ENCODE measurements at regions not wholly inside any gene's neighbourhood (a gene's known extent, or its start where the extent isn't known, plus 50 kb on each side); places are given as distances from the start of the nearest gene placed in this dataset.
"Not testable (repeated sequence)": the region's sequence is repeated elsewhere in the genome, so short reads cannot be mapped to it uniquely, and the experiment has no call there.

DNA sequence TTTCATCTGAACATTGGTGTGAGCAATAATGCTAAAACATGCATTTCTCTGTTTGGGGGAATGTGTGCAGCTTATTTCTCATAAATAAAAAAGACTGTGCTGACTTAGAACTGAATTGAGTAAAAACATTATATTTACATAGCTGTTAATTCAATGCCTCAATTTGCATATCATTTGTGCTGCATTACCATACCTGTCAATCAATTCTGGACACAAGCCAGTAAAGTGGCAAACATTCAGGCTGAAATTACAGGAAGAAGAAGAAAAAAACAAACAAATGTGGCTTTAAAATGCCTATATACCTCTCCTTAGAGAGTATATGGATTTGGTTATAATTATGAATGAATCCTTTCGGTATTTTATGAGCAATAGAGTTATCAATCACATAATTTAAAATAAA is 380.1 kb upstream of the GBE1 start:
- no peak for DNase-seq

- DNase-seq = no peak
Measured at GRCh38 chr3:82137861-82138260, 376.4 kb upstream of the GBE1 start.

DNA sequence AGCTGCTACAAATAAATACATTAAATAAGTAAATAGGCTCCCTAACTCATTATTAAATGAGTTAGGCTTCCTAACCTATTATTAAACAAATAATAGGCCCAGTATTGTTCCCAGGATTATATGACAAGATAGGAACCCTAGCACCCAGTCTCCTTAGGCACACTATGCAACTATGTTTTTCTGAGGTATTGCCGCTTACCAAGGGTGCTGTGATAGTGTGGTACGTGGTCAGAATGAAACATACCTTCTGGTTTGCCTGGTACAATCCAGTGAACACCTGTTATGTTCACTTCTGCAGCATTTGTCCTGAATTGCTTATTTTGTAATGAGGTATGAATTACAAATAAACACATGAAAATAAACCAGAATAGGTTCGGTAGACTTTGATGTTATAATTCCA is 375.6 kb upstream of the GBE1 start:
- DNase-seq = no peak

DNA sequence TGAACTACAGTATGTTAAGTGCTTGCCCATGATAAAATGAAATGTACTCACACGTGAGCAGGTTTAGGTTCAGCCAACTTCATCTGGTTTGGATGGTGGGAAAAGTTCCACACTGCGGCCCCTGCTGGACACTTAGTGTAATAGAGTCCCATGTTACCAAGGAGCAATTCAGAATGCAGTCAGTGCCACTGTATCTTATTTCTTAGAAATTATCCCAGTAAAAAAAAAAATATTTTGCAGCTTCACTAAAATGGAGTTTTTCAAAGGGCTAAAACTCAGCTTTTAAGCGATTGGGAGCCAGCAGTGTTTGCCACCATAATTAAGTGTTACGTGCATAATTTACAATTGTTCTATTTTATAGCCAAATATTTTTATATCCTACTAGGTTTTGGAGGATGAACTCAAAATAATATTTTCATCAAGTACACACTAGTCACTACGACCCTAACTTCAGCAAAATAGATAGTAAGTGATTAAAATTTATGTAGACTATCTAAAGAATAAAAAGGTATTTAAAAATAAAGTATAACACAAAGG is 371.7 kb upstream of the GBE1 start:
- peak; percentile 81 for DNase-seq

- DNase-seq = no peak
Measured at GRCh38 chr3:82132210-82133069, 371.0 kb upstream of the GBE1 start.

DNA sequence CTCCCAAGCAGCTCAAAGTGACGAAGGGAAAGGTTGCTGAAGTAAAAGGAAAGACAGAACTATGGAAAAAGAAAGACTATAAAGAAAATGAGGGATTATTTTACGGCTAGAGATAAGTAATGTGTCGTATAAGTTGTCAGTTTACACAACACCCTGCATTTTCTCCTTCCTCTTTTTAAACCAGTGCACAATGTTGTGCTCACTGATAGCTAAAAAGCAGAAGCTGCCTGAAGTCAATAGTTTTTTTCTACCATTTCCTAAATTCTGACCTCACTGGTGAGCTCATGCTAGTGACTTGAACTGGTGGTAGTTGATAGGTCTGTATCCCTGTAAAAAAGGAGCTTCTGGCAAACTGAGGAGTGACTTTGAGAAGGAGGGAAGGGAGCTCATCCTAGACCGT is 368.6 kb upstream of the GBE1 start:
- peak; percentile 92 for DNase-seq

DNA sequence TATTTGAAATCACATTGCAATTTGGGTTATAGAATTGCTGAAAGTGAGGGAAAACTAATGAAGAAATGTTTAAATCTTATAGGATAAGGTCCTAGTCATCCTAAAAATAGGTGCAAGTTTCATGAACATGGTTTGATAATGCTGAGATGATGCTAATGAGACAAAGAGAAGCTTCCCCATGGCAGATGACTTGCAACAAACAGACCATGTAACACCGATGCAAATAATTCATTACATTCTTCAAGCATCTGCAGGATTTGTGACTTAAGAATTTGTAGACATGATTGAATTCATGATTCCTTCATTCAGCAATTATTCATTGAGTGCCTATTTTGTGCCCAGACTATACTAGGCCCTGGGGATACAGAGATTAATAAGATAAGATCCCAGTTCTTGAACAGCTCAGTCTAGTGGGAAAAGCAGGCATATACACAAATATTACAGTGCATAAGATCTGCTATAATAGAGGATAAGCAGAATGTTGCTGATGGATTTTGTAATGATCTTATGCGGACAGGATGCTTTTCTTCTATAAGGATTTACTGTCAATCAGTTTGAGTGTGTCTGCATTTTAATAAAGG is 367.9 kb upstream of the GBE1 start:
- peak; percentile 37 for DNase-seq

DNA sequence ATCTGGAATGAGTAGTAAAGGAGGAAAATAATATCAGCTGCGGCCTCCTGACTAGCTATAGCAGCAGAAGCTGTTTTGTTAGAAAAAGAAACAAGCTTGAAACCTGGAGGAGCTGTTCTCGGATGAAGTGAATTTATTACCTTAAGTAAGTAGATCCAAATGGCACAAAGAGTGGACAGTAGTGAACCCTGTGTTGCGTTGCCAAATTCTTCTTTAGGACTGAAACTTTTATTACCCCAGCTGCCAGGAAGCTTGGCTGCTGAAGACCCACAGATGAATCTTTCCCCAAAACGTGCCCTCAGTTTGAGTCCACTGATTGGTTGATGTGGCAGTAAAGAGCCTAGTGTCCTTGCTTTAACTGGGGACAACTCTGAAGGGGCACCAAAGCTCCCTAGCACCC is 366.8 kb upstream of the GBE1 start:
- DNase-seq = no peak

DNA sequence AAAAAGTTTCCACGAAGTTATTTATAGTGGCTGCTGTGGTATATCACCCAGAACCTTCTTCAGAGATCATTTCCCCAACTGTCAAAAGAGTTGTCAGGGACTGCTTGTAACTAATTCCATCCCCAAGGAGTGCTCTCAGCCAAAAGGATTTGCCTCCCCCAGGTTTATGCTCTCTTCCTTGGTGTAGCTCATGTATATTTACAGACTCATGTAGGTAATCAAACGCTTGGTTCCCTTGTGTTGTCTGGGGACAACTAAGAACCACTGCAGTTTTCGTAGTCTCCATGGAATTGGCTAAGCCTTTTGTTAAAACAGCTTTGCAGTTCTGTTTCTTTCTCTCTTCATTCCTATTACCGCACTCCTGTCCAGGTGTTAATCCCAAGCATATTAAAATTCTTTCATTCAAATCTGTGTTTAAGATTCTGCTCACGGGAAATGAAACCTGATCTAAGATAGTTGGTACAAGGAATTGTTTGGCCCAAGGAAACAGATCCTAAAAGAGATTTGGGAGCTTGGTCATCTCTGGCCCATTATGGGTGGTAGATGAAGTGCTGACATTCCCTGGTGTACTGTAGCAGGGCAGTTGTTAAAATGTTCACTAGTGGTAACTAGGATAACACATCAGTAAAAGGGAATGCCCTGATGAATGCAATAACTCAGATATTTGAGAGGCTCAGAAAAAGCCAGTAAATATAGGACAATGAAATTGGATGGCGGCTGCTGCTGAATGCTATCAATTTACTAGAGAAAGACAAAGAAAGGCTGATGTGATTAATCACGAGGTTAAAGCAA is 361.3 kb upstream of the GBE1 start:
- DNase-seq = no peak

- no peak for DNase-seq
Measured at GRCh38 chr3:82114589-82114988, 353.1 kb upstream of the GBE1 start.

DNA sequence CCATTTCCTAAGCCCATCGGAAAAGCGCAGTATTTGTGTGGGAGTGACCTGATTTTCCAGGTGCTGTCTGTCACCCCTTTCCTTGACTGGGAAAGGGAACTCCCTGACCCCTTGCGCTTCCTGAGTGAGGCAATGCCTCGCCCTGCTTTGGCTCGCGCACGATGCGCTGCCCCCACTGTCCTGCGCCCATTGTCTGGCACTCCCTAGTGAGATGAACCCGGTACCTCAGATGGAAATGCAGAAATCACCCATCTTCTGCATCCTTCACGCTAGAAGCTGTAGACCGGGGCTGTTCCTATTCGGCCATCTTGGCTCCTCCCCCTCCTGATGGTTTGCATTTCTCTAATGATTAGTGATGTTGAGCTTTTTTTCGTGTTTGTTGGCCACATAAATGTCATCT is 349.3 kb upstream of the GBE1 start:
- DNase-seq = not testable (repeated sequence)

- DNase-seq = no peak
Measured at GRCh38 chr3:82103241-82103640, 341.8 kb upstream of the GBE1 start.

- no peak for DNase-seq
Measured at GRCh38 chr3:82100378-82100777, 338.9 kb upstream of the GBE1 start.

- DNase-seq = no peak
Measured at GRCh38 chr3:82093641-82094040, 332.2 kb upstream of the GBE1 start.

GRCh38 chr3:82088749-82089148 is 327.3 kb upstream of the GBE1 start:
- DNase-seq = peak; percentile 39

DNA sequence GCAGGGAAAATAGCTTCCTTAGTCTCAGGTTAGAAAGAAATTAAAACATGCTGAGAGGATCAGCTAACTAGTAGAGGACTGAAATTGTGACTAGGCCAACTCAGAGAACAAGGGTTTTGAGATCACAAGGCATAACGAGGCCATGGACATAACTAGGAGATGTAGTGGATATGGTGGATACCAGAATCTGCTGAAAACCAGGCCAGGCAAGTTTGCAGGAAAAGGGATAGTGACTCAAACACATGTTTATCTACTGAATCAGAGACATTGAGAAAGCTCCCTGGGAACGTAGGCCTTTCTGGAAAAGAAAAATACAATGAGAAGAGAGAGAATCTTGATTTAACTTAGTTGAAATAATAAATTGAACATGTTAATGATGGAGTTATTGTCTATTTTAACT is 326.5 kb upstream of the GBE1 start:
- no peak for DNase-seq

- no peak for DNase-seq
Measured at GRCh38 chr3:82085851-82086475, 324.5 kb upstream of the GBE1 start.

DNA sequence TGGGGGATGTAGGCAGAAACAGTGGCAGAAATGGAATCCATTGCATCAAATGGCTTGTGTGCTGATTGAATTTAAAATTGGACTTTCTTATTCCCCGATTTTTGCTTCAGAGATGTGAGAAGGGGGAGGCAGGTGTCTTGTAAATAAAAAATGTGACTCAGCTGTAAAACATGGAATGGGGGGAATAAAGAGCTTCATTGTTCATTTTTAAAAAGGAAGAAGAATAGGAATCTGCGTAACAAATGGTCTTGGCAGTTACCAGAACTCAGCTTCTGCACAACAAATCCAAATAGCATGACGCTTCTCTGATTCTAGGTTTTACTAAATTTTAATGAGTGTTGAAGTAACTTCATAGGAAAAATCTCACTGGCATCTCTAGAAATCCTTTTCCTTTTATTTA is 323.9 kb upstream of the GBE1 start:
- no peak for DNase-seq

DNA sequence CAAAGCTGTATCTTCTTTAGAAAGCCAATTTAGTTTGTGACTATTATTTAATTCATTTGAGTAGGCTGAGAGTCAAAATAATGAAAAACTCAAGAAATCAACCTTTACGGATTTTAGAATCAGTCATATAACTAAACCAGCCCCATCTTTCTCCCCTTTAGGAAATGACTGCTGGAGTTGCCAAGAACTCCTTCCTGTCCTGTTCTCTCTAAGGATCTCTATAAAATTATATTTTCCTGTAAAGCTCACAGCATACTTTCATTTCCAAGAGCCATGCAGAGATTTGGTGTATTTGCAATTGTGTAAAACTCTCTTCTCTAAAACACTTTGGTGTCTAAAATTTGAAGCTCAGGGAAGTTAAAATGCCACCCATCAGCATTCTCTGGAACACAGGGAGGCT is 323.4 kb upstream of the GBE1 start:
- DNase-seq = no peak

DNA sequence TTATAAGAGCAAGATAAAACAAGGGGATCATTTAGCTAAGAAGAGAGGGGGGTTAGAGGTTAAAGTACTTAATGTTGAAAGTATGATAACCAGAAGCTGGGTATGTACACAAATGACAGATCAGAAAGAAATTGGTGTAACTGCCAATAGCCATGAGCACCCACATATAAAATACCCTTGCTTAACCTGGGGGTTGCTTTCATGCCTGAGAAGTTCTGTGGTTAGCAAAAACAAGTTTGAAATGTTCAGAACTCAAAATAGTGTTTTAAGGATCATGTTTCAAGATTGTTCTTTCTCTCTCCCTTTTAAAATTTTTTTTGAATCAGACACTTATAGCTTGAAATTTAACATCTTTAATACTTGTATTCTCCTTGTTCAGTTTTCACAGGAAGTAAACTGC is 321.4 kb upstream of the GBE1 start:
- no peak for DNase-seq

- no peak for DNase-seq
Measured at GRCh38 chr3:82081351-82081750, 319.9 kb upstream of the GBE1 start.

DNA sequence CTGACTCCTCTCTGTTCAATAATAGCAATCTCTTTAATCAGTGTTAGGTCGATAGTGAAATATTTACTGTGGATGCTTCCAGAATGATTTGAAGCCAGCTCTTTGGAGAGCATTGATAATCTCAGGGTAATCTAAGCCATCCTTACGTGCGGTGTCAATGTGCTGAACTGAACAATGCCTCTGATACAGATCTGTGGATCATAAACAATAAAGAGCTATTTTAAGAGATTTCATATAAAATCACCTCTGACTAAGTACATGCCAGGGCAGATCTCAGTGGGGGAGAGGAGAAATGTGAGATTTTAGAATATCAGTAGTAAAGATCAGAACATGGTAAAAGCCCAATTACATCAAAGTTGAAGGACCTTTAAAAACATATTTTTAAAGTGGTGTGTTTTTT is 319.3 kb upstream of the GBE1 start:
- no peak for DNase-seq

DNA sequence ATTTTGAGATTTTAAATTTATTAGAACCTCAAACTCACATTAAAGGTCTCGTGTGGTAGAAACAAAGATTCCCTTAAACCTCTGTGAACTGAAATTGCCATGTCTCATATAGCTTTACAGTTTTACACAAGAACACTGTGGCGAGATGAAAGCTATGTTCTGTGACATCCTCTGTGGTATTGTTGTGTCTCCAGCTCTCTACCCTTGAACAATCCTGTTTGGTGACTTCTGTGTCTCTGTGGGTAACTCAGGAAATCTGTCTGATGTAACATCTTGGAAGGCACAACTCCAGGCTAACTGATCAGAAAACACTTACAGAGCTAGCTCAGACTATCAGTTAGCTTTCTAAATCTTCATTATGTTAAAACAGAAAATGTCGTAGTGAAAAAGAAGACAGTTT is 318.8 kb upstream of the GBE1 start:
- DNase-seq = peak; percentile 57
